NCI-H345 treated with DMSO at 0.1 percent for 48 hours (cell line): ENCODE measurements at regions not wholly inside any gene's neighbourhood (a gene's known extent, or its start where the extent isn't known, plus 50 kb on each side); places are given as distances from the start of the nearest gene placed in this dataset.

Experiments used
- DNase-seq: peaks from one replicate; lab custom pipeline; 2025; ENCODE audit not compliant: unreplicated experiment; lab: John Stamatoyannopoulos, UW

- no peak for DNase-seq
These were observed 70.9 kb upstream of the ETS2 start for GRCh38 chr21:38734646-38735365.

GRCh38 chr21:38735626-38736206 is 70.0 kb upstream of the ETS2 start:
- no peak for DNase-seq

- DNase-seq: no peak
These were observed 65.6 kb upstream of the ETS2 start for GRCh38 chr21:38740090-38740489.

- DNase-seq: no peak
These were observed 64.4 kb upstream of the ETS2 start for GRCh38 chr21:38741092-38741949.

GRCh38 chr21:38741950-38742256 is 63.8 kb upstream of the ETS2 start:
- DNase-seq: no peak

- no peak for DNase-seq
These were observed 63.0 kb upstream of the ETS2 start for GRCh38 chr21:38742580-38743260.

- DNase-seq: no peak
These were observed 61.8 kb upstream of the ETS2 start for GRCh38 chr21:38743772-38744529.

- no peak for DNase-seq
These were observed 60.9 kb upstream of the ETS2 start for GRCh38 chr21:38744861-38745260.

GRCh38 chr21:38747810-38748209 is 57.9 kb upstream of the ETS2 start:
- DNase-seq: no peak

- DNase-seq: no peak
These were observed 54.2 kb upstream of the ETS2 start for GRCh38 chr21:38751379-38752050.

- no peak for DNase-seq
These were observed 53.7 kb upstream of the ETS2 start for GRCh38 chr21:38752051-38752505.

GRCh38 chr21:38753114-38753513 is 52.6 kb upstream of the ETS2 start:
- DNase-seq: no peak

- no peak for DNase-seq
These were observed 52.2 kb upstream of the ETS2 start for GRCh38 chr21:38753557-38753971.
